Nephron (organoid): ENCODE measurements at regions not wholly inside any gene's neighbourhood (a gene's known extent, or its start where the extent isn't known, plus 50 kb on each side); places are given as distances from the start of the nearest gene placed in this dataset.

Experiments
- H3K27ac Mint-ChIP-seq, 3 experiments: 2 replicates each; pipeline ENCODE4 v1.8.0; 2020; ENCODE audit warnings: mixed read lengths in 3 of 3, mild to moderate bottlenecking in 2 of 3, moderate library complexity in 1 of 3
- H3K27me3 Mint-ChIP-seq: 2 replicates; pipeline ENCODE4 v1.8.0; 2021; ENCODE audit warnings: low read depth, mild to moderate bottlenecking, moderate library complexity, mixed read lengths
- H3K36me3 Mint-ChIP-seq: 2 replicates; pipeline ENCODE4 v1.8.0; 2020; ENCODE audit warnings: low read depth, mixed read lengths
- H3K4me1 Mint-ChIP-seq: 2 replicates; pipeline ENCODE4 v1.8.0; 2020; ENCODE audit warnings: mixed read lengths
- H3K4me3 Mint-ChIP-seq, 3 experiments: 2 replicates each; pipeline ENCODE4 v1.8.0; 2020; ENCODE audit warnings: mild to moderate bottlenecking in 3 of 3, mixed read lengths in 3 of 3, moderate library complexity in 2 of 3
- H3K9me3 Mint-ChIP-seq: 2 replicates; pipeline ENCODE4 v1.8.0; 2020; ENCODE audit warnings: mixed read lengths
- CTCF ChIP-seq, 3 experiments: fragments of 200-600 bp; sonication (generic); IDR thresholded peaks; one replicate each; pipeline ENCODE4 v1.5.0; 2021; ENCODE audit warnings: antibody characterized with exemption in 3 of 3; ENCODE audit not compliant: unreplicated experiment in 3 of 3

DNA sequence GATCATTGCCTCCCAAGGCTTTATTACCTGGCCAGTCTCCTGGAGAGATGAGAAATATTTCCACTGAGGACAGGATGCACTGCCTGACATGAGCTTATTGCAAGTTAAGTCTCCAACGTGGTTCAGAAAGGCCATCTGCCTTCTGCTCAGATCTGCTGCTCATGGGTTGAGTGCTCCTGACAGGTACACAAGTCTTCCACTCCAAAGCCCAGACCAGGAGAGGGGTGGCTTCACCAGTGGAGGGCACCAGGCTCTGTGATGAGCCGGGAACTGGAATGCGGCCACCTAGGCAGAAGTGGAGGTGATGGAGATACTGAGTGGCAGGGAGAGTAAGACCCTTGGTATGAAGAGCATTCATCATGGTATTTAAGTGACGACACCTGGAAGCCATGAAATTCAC is 79.5 kb upstream of the IRF2 start:
- Mint-ChIP-seq H3K4me1 (no peaks in the 10 kb centered on the region), H3K36me3 (no peaks in the 10 kb centered on the region), H3K27ac (no peak overlapping the region), H3K9me3 (no peaks in the 10 kb centered on the region), H3K27me3 (peaks cover 15% of the 10 kb centered on the region), H3K4me3 (no peak overlapping the region)
- TF ChIP-seq CTCF (IDR thresholded peaks at IDR 0.05; ENCODE audit: unreplicated experiment in 3 of 3) = no peak

DNA sequence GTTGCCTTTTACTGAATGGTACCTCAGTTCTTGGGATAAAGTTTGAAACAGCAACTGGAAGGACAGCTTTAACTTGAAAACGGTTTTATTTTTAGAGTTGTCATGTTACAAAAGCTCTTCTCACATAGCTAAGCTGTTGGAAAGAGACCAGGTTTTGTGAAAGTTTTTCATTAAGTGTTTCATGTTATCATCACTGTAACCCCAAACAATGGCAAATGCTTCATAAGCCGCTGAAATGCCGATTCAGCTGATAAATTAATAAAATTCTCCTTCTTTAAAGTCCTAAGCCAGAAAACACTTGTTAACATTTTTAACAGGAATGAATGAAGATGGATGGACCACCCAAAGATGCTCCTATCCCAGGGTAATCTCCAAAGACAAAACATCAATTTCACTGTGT is 76.1 kb upstream of the IRF2 start:
- Mint-ChIP-seq H3K9me3 (no peaks in the 10 kb centered on the region), H3K4me1 (no peaks in the 10 kb centered on the region), H3K36me3 (no peaks in the 10 kb centered on the region), H3K27ac (no peak overlapping the region), H3K4me3 (no peak overlapping the region), H3K27me3 (peaks cover 11% of the 10 kb centered on the region)
- no peak for TF ChIP-seq CTCF (IDR thresholded peaks at IDR 0.05; ENCODE audit: unreplicated experiment in 3 of 3)

GRCh38 chr4:184548648-184549341 is 74.4 kb upstream of the IRF2 start:
- no peaks in the 10 kb centered on the region for H3K4me1 Mint-ChIP-seq
- peak overlapping the region in 1 of 3 experiments; percentile 29 for H3K4me3 Mint-ChIP-seq
- TF ChIP-seq CTCF (IDR thresholded peaks at IDR 0.05; ENCODE audit: unreplicated experiment in 3 of 3) = no peak
- no peaks in the 10 kb centered on the region for H3K36me3 Mint-ChIP-seq
- no peak overlapping the region for H3K27ac Mint-ChIP-seq
- peaks cover 6% of the 10 kb centered on the region for H3K27me3 Mint-ChIP-seq
- H3K9me3 Mint-ChIP-seq = no peaks in the 10 kb centered on the region

- Mint-ChIP-seq H3K4me1 (no peaks in the 10 kb centered on the region), H3K9me3 (no peaks in the 10 kb centered on the region), H3K4me3 (no peak overlapping the region), H3K27ac (no peak overlapping the region), H3K27me3 (peaks cover 3% of the 10 kb centered on the region), H3K36me3 (no peaks in the 10 kb centered on the region)
- no peak for TF ChIP-seq CTCF (IDR thresholded peaks at IDR 0.05; ENCODE audit: unreplicated experiment in 3 of 3)
Observed at GRCh38 chr4:184548316-184548647, 73.9 kb upstream of the IRF2 start.

DNA sequence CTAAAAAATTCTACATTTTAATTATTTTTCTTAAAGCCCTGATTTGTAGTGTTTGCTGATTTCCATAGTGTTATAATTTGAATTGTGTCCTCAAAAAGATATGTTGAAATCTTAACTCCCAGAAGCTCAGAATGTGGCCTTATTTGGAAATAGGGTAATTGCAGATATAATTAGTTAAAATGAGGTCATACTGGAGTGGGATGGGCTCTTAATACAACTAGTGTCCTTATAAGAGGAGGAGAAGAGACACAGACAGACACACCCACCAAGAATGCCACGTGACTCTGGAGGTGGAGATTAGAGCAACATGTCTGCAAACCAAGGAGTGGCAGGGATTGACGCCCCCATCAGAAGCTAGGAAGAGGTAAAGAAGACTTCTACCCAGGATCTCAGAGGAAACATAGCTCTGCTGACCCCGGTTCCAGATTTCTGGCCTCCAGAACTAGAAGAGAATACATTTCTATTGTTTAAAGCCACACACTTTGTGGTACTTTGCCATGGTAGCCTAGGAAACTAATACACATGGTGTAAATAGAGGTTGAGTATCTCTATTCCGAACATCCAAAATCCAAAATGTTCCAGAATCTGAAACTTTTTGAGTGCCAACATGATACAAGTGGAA is 70.5 kb upstream of the IRF2 start:
- no peaks in the 10 kb centered on the region for H3K4me1 Mint-ChIP-seq
- H3K27me3 Mint-ChIP-seq = peaks cover 3% of the 10 kb centered on the region
- H3K36me3 Mint-ChIP-seq = no peaks in the 10 kb centered on the region
- H3K4me3 Mint-ChIP-seq = no peak overlapping the region
- no peaks in the 10 kb centered on the region for H3K9me3 Mint-ChIP-seq
- H3K27ac Mint-ChIP-seq = no peak overlapping the region
- TF ChIP-seq CTCF (IDR thresholded peaks at IDR 0.05; ENCODE audit: unreplicated experiment in 3 of 3) = no peak

- H3K4me3 Mint-ChIP-seq = no peak overlapping the region
- H3K27ac Mint-ChIP-seq = peak overlapping the region in 1 of 3 experiments; percentile 46
- peaks cover 6% of the 10 kb centered on the region for H3K4me1 Mint-ChIP-seq
- no peaks in the 10 kb centered on the region for H3K36me3 Mint-ChIP-seq
- no peak for TF ChIP-seq CTCF (IDR thresholded peaks at IDR 0.05; ENCODE audit: unreplicated experiment in 3 of 3)
- peaks cover 6% of the 10 kb centered on the region for H3K27me3 Mint-ChIP-seq
- H3K9me3 Mint-ChIP-seq = no peaks in the 10 kb centered on the region
Observed at GRCh38 chr4:184541907-184542306, 67.6 kb upstream of the IRF2 start.
